Endothelial cell (in vitro differentiated cells): ENCODE measurements at regions not wholly inside any gene's neighbourhood (a gene's known extent, or its start where the extent isn't known, plus 50 kb on each side); places are given as distances from the start of the nearest gene placed in this dataset.

ENCODE experiments used
- DNase-seq: peaks from one replicate; pipeline ENCODE4 v3.0.0; 2021; ENCODE audit warnings: low spot score
- H3K27ac Mint-ChIP-seq: one replicate; pipeline ENCODE4 v1.8.0; 2021; ENCODE audit warnings: mixed read lengths, inconsistent platforms; ENCODE audit not compliant: unreplicated experiment
- H3K27me3 Mint-ChIP-seq: one replicate; pipeline ENCODE4 v1.8.0; 2021; ENCODE audit warnings: mild to moderate bottlenecking, moderate library complexity, mixed read lengths, inconsistent platforms; ENCODE audit not compliant: unreplicated experiment
- H3K36me3 Mint-ChIP-seq: one replicate; pipeline ENCODE4 v1.8.0; 2021; ENCODE audit warnings: mild to moderate bottlenecking, low read depth, mixed read lengths, inconsistent platforms; ENCODE audit not compliant: unreplicated experiment
- H3K4me1 Mint-ChIP-seq: one replicate; pipeline ENCODE4 v1.8.0; 2021; ENCODE audit warnings: mild to moderate bottlenecking, mixed read lengths, inconsistent platforms; ENCODE audit not compliant: unreplicated experiment
- H3K4me3 Mint-ChIP-seq: one replicate; pipeline ENCODE4 v1.8.0; 2021; ENCODE audit warnings: mild to moderate bottlenecking, mixed read lengths, inconsistent platforms; ENCODE audit not compliant: unreplicated experiment
- H3K9me3 Mint-ChIP-seq: one replicate; pipeline ENCODE4 v1.8.0; 2021; ENCODE audit warnings: mixed read lengths, inconsistent platforms; ENCODE audit not compliant: unreplicated experiment
- TF ChIP-seq, protein P1 (sequence below): fragments of 200-600 bp; sonication (generic); IDR thresholded peaks from one replicate; pipeline ENCODE4 v1.5.0; 2021; ENCODE audit warnings: antibody characterized with exemption; ENCODE audit not compliant: unreplicated experiment

DNA sequence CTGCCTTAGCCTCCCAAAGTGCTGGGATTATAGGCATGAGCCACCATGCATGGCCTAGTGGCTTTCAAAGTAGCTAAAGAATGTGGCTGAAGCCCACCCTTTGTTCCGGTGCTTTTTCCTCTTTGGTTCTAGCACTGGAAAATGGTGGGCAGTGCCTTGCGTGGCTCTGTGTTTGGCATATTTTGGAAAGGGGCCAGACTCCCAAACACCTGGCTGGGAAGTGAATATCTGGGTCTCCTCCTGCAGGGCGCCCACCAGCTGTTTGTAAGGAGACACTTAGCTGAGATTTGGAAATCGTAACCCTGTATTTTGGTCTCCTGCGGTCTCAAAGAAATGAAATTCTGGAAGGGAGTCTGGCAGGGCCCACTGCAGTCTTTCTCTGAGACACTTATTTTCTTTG, 336.4 kb downstream of the IL20RB start:
- H3K4me1 Mint-ChIP-seq, result no peaks in the 10 kb centered on the region

DNA sequence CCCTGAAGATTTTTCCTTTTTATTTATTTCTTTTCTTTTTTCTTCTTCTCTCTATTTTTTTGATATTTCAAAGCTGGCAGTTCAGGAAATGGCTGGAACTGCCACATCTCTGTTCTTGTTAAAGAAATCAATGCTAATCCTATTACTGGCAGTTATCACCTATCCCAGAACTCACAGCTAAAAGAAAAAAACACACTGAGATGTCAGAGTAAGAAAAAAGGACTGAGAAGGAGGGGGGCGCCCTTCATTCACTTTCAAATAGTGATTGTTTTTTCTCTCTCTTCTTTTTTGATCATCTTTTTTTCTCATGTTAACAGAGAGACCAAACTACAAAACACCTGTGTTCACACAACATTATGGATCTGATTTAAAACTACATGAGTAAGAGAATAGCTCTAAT, 337.1 kb downstream of the IL20RB start:
- Mint-ChIP-seq H3K27me3 (peaks cover 2% of the 10 kb centered on the region), H3K27ac (no peak overlapping the region), H3K4me3 (no peak overlapping the region), H3K36me3 (no peaks in the 10 kb centered on the region), H3K4me1 (no peaks in the 10 kb centered on the region), H3K9me3 (no peaks in the 10 kb centered on the region)
- TF ChIP-seq, protein P1, sequence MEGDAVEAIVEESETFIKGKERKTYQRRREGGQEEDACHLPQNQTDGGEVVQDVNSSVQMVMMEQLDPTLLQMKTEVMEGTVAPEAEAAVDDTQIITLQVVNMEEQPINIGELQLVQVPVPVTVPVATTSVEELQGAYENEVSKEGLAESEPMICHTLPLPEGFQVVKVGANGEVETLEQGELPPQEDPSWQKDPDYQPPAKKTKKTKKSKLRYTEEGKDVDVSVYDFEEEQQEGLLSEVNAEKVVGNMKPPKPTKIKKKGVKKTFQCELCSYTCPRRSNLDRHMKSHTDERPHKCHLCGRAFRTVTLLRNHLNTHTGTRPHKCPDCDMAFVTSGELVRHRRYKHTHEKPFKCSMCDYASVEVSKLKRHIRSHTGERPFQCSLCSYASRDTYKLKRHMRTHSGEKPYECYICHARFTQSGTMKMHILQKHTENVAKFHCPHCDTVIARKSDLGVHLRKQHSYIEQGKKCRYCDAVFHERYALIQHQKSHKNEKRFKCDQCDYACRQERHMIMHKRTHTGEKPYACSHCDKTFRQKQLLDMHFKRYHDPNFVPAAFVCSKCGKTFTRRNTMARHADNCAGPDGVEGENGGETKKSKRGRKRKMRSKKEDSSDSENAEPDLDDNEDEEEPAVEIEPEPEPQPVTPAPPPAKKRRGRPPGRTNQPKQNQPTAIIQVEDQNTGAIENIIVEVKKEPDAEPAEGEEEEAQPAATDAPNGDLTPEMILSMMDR, result no peak
- no peak for DNase-seq

More for the DNA sequence above, 336.4 kb downstream of the IL20RB start:
- Mint-ChIP-seq H3K36me3 (no peaks in the 10 kb centered on the region), H3K4me3 (no peak overlapping the region), H3K27me3 (peaks cover 2% of the 10 kb centered on the region), H3K9me3 (no peaks in the 10 kb centered on the region), H3K27ac (no peak overlapping the region)
- DNase-seq, result no peak
- TF ChIP-seq, protein P1, result no peak

DNA sequence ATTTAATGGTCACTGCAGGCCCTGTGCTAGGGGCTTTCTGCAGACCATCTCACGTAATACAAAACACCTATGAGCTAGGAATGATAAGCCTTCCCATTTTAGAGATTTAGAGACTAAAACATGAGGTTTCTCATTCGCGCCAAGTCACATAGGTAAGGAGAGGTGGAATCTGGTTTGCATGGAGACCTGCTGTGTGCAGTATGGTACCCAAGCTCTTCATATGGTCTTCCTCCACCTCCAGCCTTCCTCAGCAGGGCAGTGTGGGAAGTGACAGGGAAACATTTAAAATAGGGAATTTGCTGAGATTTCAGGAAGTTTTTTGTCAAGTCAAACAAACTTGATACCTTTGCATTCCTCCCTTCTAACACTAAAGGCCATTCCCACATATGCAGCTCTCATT, 337.6 kb downstream of the IL20RB start:
- Mint-ChIP-seq H3K4me1 (no peaks in the 10 kb centered on the region), H3K9me3 (no peaks in the 10 kb centered on the region), H3K27me3 (peaks cover 2% of the 10 kb centered on the region), H3K36me3 (no peaks in the 10 kb centered on the region), H3K4me3 (no peak overlapping the region), H3K27ac (no peak overlapping the region)
- TF ChIP-seq, protein P1, result no peak
- DNase-seq, result no peak

DNA sequence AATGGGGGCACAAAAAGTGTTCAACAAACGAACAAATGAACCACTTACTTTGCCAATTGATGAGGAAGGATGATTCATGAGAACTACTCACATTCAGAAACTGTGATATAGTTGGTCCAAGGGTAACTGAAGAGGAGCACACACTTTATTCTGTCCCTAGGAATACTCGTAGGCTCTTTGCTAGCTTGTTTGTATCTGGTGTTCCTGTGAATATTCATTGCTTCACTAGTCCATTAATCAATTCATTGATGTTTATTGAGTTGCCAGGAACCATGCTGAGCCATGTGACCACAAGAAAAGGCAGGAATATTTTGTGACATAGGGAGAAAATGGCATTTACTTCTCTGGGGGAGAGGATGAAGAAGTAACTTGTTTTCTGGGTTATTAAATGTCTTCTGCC, 338.3 kb downstream of the IL20RB start:
- H3K27me3 Mint-ChIP-seq, result no peaks in the 10 kb centered on the region
- H3K4me1 Mint-ChIP-seq, result no peaks in the 10 kb centered on the region
- H3K36me3 Mint-ChIP-seq, result no peaks in the 10 kb centered on the region
- no peak overlapping the region for H3K27ac Mint-ChIP-seq
- TF ChIP-seq, protein P1, result no peak
- DNase-seq, result no peak
- no peak overlapping the region for H3K4me3 Mint-ChIP-seq
- no peaks in the 10 kb centered on the region for H3K9me3 Mint-ChIP-seq

DNA sequence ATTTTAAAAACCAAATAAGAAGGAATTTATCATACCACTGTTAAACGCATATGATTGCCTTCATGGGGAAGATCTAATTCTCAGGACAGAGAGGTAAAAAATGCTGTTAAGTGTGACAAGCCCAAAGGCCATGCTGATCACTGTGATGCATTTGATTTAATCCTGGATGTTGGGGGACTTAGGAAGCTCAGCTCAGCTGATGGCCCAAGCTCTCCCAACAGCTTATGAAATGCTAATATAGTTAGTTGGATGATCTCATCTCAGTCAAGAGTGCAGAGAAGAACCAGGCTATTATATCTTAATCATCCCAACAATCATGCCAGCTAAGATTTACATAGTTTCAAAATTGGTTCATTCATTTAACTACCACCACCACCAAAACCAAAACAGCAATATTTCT, 340.0 kb downstream of the IL20RB start:
- TF ChIP-seq, protein P1, result no peak
- Mint-ChIP-seq H3K4me1 (no peaks in the 10 kb centered on the region), H3K9me3 (no peaks in the 10 kb centered on the region), H3K27ac (no peak overlapping the region), H3K27me3 (no peaks in the 10 kb centered on the region), H3K36me3 (no peaks in the 10 kb centered on the region), H3K4me3 (no peak overlapping the region)
- DNase-seq, result no peak
